ENCODE measurements at regions not wholly inside any gene's neighbourhood (a gene's known extent, or its start where the extent isn't known, plus 50 kb on each side); places are given as distances from the start of the nearest gene placed in this dataset.

- Histone ChIP-seq H4K20me1 (ENCODE audit: insufficient read depth, low read length) (no peaks in the 10 kb centered on the region), H3K4me1 (ENCODE audit: low read length) (no peaks in the 10 kb centered on the region), H3K4me3 (ENCODE audit: low read length) (no peak overlapping the region), H2AFZ (ENCODE audit: low read depth, low read length) (no peak overlapping the region), H3K9ac (ENCODE audit: low read length) (no peak overlapping the region), H3K4me2 (ENCODE audit: low read length) (no peak overlapping the region), H3K27ac (ENCODE audit: low read length) (no peak overlapping the region), H3K79me2 (ENCODE audit: low read length) (no peaks in the 10 kb centered on the region), H3K36me3 (replicated peaks; ENCODE audit: low read depth, low read length) (no peaks in the 10 kb centered on the region), H3K9me3 (ENCODE audit: insufficient read depth, low read length) (no peaks in the 10 kb centered on the region), H3K27me3 (ENCODE audit: low read depth, low read length) (no peaks in the 10 kb centered on the region)
- TF ChIP-seq EZH2phosphoT487 (IDR thresholded peaks at IDR 0.05; ENCODE audit: low read depth), result no peak
- no peak for TF ChIP-seq CTCF (IDR thresholded peaks at IDR 0.05; ENCODE audit: low read depth, low read length)
Measured at GRCh38 chr2:187274146-187274545, 173.9 kb downstream of the CALCRL start.

GRCh38 chr2:187272255-187272654, 175.8 kb downstream of the CALCRL start:
- H3K36me3 ChIP-seq (replicated peaks; ENCODE audit: low read depth, low read length), result no peaks in the 10 kb centered on the region
- H3K4me2 ChIP-seq (ENCODE audit: low read length), result no peak overlapping the region
- H3K27me3 ChIP-seq (ENCODE audit: low read depth, low read length), result no peaks in the 10 kb centered on the region
- H4K20me1 ChIP-seq (ENCODE audit: insufficient read depth, low read length), result no peaks in the 10 kb centered on the region
- H3K27ac ChIP-seq (ENCODE audit: low read length), result no peak overlapping the region
- TF ChIP-seq CTCF (IDR thresholded peaks at IDR 0.05; ENCODE audit: low read depth, low read length) (no peak), EZH2phosphoT487 (IDR thresholded peaks at IDR 0.05; ENCODE audit: low read depth) (no peak)
- no peaks in the 10 kb centered on the region for H3K9me3 ChIP-seq (ENCODE audit: insufficient read depth, low read length)
- no peaks in the 10 kb centered on the region for H3K4me1 ChIP-seq (ENCODE audit: low read length)
- no peaks in the 10 kb centered on the region for H3K79me2 ChIP-seq (ENCODE audit: low read length)
- no peak overlapping the region for H3K9ac ChIP-seq (ENCODE audit: low read length)
- H3K4me3 ChIP-seq (ENCODE audit: low read length), result no peak overlapping the region
- H2AFZ ChIP-seq (ENCODE audit: low read depth, low read length), result no peak overlapping the region

GRCh38 chr2:187271825-187272224, 176.2 kb downstream of the CALCRL start:
- Histone ChIP-seq H3K79me2 (ENCODE audit: low read length) (no peaks in the 10 kb centered on the region), H3K27me3 (ENCODE audit: low read depth, low read length) (no peaks in the 10 kb centered on the region), H2AFZ (ENCODE audit: low read depth, low read length) (no peak overlapping the region), H3K4me1 (ENCODE audit: low read length) (no peaks in the 10 kb centered on the region), H3K9ac (ENCODE audit: low read length) (no peak overlapping the region), H3K27ac (ENCODE audit: low read length) (no peak overlapping the region), H3K4me2 (ENCODE audit: low read length) (no peak overlapping the region), H3K36me3 (replicated peaks; ENCODE audit: low read depth, low read length) (no peaks in the 10 kb centered on the region), H4K20me1 (ENCODE audit: insufficient read depth, low read length) (no peaks in the 10 kb centered on the region), H3K9me3 (ENCODE audit: insufficient read depth, low read length) (no peaks in the 10 kb centered on the region), H3K4me3 (ENCODE audit: low read length) (no peak overlapping the region)
- TF ChIP-seq CTCF (IDR thresholded peaks at IDR 0.05; ENCODE audit: low read depth, low read length), result no peak
- TF ChIP-seq EZH2phosphoT487 (IDR thresholded peaks at IDR 0.05; ENCODE audit: low read depth), result no peak

GRCh38 chr2:187266645-187267044, 181.4 kb downstream of the CALCRL start:
- Histone ChIP-seq H3K36me3 (replicated peaks; ENCODE audit: low read depth, low read length) (no peaks in the 10 kb centered on the region), H3K4me2 (ENCODE audit: low read length) (no peak overlapping the region), H2AFZ (ENCODE audit: low read depth, low read length) (no peak overlapping the region), H4K20me1 (ENCODE audit: insufficient read depth, low read length) (no peaks in the 10 kb centered on the region), H3K4me1 (ENCODE audit: low read length) (no peaks in the 10 kb centered on the region), H3K9ac (ENCODE audit: low read length) (no peak overlapping the region), H3K79me2 (ENCODE audit: low read length) (no peaks in the 10 kb centered on the region), H3K9me3 (ENCODE audit: insufficient read depth, low read length) (no peaks in the 10 kb centered on the region), H3K27ac (ENCODE audit: low read length) (no peak overlapping the region), H3K27me3 (ENCODE audit: low read depth, low read length) (no peaks in the 10 kb centered on the region), H3K4me3 (ENCODE audit: low read length) (no peak overlapping the region)
- no peak for TF ChIP-seq EZH2phosphoT487 (IDR thresholded peaks at IDR 0.05; ENCODE audit: low read depth)
- TF ChIP-seq CTCF (IDR thresholded peaks at IDR 0.05; ENCODE audit: low read depth, low read length), result no peak

All from OCI-LY3 (cell line).